ENCODE measurements at regions not wholly inside any gene's neighbourhood (a gene's known extent, or its start where the extent isn't known, plus 50 kb on each side); places are given as distances from the start of the nearest gene placed in this dataset.

DNA sequence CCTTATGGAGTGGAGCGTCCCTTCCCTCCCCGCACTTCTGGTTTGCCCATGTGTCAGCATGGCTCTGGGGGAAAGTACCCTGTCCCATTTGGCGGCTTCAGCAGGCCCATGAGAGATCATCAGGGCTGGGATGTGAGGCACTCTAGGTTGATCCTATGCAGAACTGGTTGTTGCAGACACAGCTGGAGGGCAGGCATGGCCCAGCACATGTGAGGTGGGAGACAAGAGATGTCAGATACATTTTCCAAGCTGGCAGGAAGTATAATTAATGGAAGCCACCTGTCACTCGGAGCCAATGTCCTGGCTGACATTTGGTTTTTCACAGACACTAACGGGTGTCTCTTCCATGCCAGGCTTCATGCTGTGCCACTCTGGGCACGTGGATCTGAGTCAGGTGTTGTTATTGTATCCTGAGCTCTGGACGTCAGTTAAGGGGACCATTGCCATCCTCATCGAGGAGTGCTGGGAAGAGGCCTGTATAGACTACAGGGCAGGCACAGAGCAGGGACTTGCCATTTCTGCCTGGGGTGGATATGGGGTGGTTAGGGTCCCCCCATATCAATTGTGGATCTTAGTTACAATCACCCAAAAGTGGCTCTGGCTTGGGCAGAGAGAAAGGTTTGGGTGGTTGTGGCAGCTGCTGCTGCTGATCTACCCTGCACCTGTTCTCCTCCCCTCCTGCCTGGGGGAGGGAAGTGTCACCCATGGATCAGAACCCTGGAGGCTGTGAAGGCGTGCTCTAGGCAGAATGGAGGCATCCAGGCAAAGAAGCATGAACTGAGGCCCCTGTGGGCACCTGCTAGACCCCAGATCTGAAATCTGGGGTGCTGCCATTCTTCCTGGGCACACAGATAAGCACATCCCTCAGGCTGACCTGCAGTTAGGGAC lies 140.7 kb downstream of the FBLN2 start:
- Mint-ChIP-seq H3K27ac (no peak overlapping the region), H3K9me3 (no peaks in the 10 kb centered on the region), H3K27me3 (no peaks in the 10 kb centered on the region), H3K4me1 (no peaks in the 10 kb centered on the region), H3K36me3 (ENCODE audit: low read depth) (no peaks in the 10 kb centered on the region), H3K4me3 (no peak overlapping the region)
- DNase-seq (no peak), ATAC-seq (no peak)

DNA sequence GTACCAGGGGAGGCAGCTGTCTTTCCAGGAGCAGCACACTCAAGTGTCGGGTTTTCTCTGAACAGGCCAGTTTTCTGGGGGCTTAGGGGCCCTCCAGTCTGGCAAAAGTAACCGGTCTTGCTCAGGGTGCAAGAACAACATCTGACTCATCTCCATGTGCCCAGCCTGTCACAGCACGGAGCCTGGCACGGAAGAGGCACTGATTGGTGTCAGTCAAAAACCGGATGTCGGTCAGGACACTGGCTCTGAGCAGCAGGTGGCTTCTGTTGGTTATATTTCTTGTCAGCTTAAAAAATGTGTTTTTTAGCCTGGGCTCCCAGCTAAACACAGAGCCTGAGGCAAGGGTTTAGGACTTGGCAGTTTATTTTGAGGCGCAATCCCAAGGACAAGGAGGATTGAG lies 139.9 kb downstream of the FBLN2 start:
- DNase-seq (no peak), ATAC-seq (no peak)
- Mint-ChIP-seq H3K4me1 (no peaks in the 10 kb centered on the region), H3K27me3 (no peaks in the 10 kb centered on the region), H3K9me3 (no peaks in the 10 kb centered on the region), H3K36me3 (ENCODE audit: low read depth) (no peaks in the 10 kb centered on the region), H3K4me3 (no peak overlapping the region), H3K27ac (no peak overlapping the region)

DNA sequence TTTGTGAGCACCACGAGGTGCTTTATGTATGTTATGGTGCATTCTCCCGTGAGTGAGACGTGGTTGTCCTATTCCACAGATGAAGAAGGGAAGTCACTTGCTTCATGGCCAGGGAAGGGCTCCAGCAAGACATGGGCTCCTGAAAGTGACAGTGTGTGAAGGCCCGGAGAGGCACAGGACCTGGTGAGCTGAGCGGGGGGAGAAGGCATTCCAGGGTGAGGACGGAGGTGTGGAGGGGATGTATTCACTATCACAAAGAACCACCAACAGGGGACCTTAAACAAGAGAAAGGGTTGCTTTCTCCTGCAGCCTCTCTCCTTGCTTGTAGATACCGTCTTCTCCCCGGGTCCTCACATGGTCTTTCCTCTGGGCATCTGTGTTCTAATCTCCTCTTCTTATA lies 139.1 kb downstream of the FBLN2 start:
- no peak overlapping the region for H3K4me3 Mint-ChIP-seq
- no peak for DNase-seq
- no peak for ATAC-seq
- peaks cover 2% of the 10 kb centered on the region for H3K27me3 Mint-ChIP-seq
- H3K9me3 Mint-ChIP-seq: no peaks in the 10 kb centered on the region
- no peaks in the 10 kb centered on the region for H3K36me3 Mint-ChIP-seq (ENCODE audit: low read depth)
- no peaks in the 10 kb centered on the region for H3K4me1 Mint-ChIP-seq
- no peak overlapping the region for H3K27ac Mint-ChIP-seq

Measured in activated naive CD8-positive, alpha-beta T cell treated with anti-CD3 and anti-CD28 coated beads, Interleukin-2, amount 50 U/mL, for 24 hours (primary cell).